ENCODE measurements at regions not wholly inside any gene's neighbourhood (a gene's known extent, or its start where the extent isn't known, plus 50 kb on each side); places are given as distances from the start of the nearest gene placed in this dataset.

GRCh38 chr13:44713788-44714469 is 137.8 kb upstream of the TSC22D1 start (continued):
- peak; percentile 77 for TF ChIP-seq SP1 (IDR thresholded peaks at IDR 0.05; ENCODE audit: low read depth)
- peak; percentile 82 for TF ChIP-seq JUND (IDR thresholded peaks at IDR 0.05)
- TF ChIP-seq MAX (IDR thresholded peaks at IDR 0.05): 0 out of 2 replicates have a peak, but pooled peaks have one; percentile 37
- no peak for TF ChIP-seq ZFX (IDR thresholded peaks at IDR 0.05)

- POLR2A ChIA-PET: interaction anchor here (2.5 kb wide), 1 partner anchor 19 kb away, joined by 9 read pairs; no protein-coding TSS in a partner anchor
- BruUV-seq (replicated peaks): no TSS peak
- H3K4me2 ChIP-seq (ENCODE audit: low read length): no peak overlapping the region
Measured at GRCh38 chr13:44711706-44712105, 135.6 kb upstream of the TSC22D1 start.

More at GRCh38 chr13:44711706-44712105, 135.6 kb upstream of the TSC22D1 start:
- Histone ChIP-seq H3K79me2 (ENCODE audit: insufficient read depth, low read length) (no peaks in the 10 kb centered on the region), H3K27me3 (ENCODE audit: insufficient read depth, low read length) (no peaks in the 10 kb centered on the region), H3K4me1 (ENCODE audit: control insufficient read depth in 1 of 2, insufficient read depth in 2 of 2, low read length in 2 of 2) (peaks cover 34 to 72% of the 10 kb centered on the region in 2 experiments), H3K9me2 (ENCODE audit: insufficient read depth) (no peaks in the 10 kb centered on the region), H3K27ac (ENCODE audit: low read depth, low read length) (peak overlapping the region; percentile 64; the same call in 1 of the 2 replicates), H3K9ac (ENCODE audit: low read length) (no peak overlapping the region), H3K36me3 (ENCODE audit: control insufficient read depth in 1 of 2, insufficient read depth in 2 of 2, low read length in 2 of 2) (no peaks in the 10 kb centered on the region), H4K20me1 (ENCODE audit: insufficient read depth) (no peaks in the 10 kb centered on the region), H2AFZ (ENCODE audit: low read depth, low read length, poor library complexity, severe bottlenecking) (peak overlapping the region; percentile 29), H3K9me3 (ENCODE audit: control insufficient read depth in 1 of 2, insufficient read depth in 1 of 2, low read depth in 1 of 2, low read length in 2 of 2) (no peaks in the 10 kb centered on the region), H3K4me3 (replicated peaks in 1 of 2; ENCODE audit: low read depth in 1 of 2, low read length in 2 of 2) (no peak overlapping the region)
- RAD21 ChIA-PET (ENCODE audit: low non-redundant PET in 1 of 2, low total read pairs in 2 of 2, uncharacterized antibody in 2 of 2, unreplicated experiment in 2 of 2): no interaction called here
- TF ChIP-seq POLR2AphosphoS5 (IDR thresholded peaks at IDR 0.05; ENCODE audit: low read depth, low read length) (no peak), CBX3 (IDR thresholded peaks at IDR 0.05; ENCODE audit: low read depth) (no peak), TCF7L2 (IDR thresholded peaks at IDR 0.05; ENCODE audit: borderline replicate concordance, extremely low read depth, insufficient read depth, insufficient read length) (no peak), EZH2phosphoT487 (IDR thresholded peaks at IDR 0.05; ENCODE audit: borderline replicate concordance) (no peak), SRF (IDR thresholded peaks at IDR 0.05; ENCODE audit: low read depth) (no peak), FOSL1 (IDR thresholded peaks at IDR 0.05; ENCODE audit: low read depth) (no peak), YY1 (IDR thresholded peaks at IDR 0.05; ENCODE audit: extremely low read depth, insufficient replicate concordance, low read depth, low read length) (no peak), EZH2 (IDR thresholded peaks at IDR 0.05) (no peak), ELF1 (IDR thresholded peaks at IDR 0.05; ENCODE audit: borderline replicate concordance, low read depth) (no peak), ZNF274 (IDR thresholded peaks at IDR 0.05; ENCODE audit: low read depth, low read length) (no peak), JUND (IDR thresholded peaks at IDR 0.05) (no peak), CTCF (IDR thresholded peaks at IDR 0.05 in 2 of 3, conservative IDR thresholded peaks at IDR 0.05 in 1 of 3; ENCODE audit: borderline replicate concordance in 1 of 3, insufficient read depth in 1 of 3, low read depth in 2 of 3, low read length in 2 of 3) (no peak)
- DNase-seq (ENCODE audit: low read depth, low spot score) (no peak), ATAC-seq (no peak)
- CTCF ChIA-PET: no interaction called here
- intact Hi-C loops (cut with micrococcal nuclease): no loop called here

Measured in HCT116 (cell line).